Osteocyte (in vitro differentiated cells): ENCODE measurements at regions not wholly inside any gene's neighbourhood (a gene's known extent, or its start where the extent isn't known, plus 50 kb on each side); places are given as distances from the start of the nearest gene placed in this dataset.

Experiments
- DNase-seq: peaks from one replicate; pipeline ENCODE4 v3.0.0; 2021; ENCODE audit warnings: mixed read lengths; ENCODE audit not compliant: unreplicated experiment; ENCODE audit errors: extremely low spot score
- H3K27ac Mint-ChIP-seq: one replicate; pipeline ENCODE4 v1.8.0; 2021; ENCODE audit warnings: mild to moderate bottlenecking, mixed read lengths; ENCODE audit not compliant: unreplicated experiment
- H3K27me3 Mint-ChIP-seq: one replicate; pipeline ENCODE4 v1.8.0; 2021; ENCODE audit warnings: mixed read lengths; ENCODE audit not compliant: unreplicated experiment
- H3K36me3 Mint-ChIP-seq: one replicate; pipeline ENCODE4 v1.8.0; 2021; ENCODE audit warnings: mixed read lengths; ENCODE audit not compliant: unreplicated experiment
- H3K4me1 Mint-ChIP-seq: one replicate; pipeline ENCODE4 v1.8.0; 2021; ENCODE audit warnings: mixed read lengths; ENCODE audit not compliant: unreplicated experiment
- H3K4me3 Mint-ChIP-seq: one replicate; pipeline ENCODE4 v1.8.0; 2021; ENCODE audit warnings: mild to moderate bottlenecking, moderate library complexity, mixed read lengths; ENCODE audit not compliant: unreplicated experiment
- H3K9me3 Mint-ChIP-seq: one replicate; pipeline ENCODE4 v1.8.0; 2021; ENCODE audit warnings: mixed read lengths; ENCODE audit not compliant: unreplicated experiment
- TF ChIP-seq, protein P1 (sequence below): fragments of 200-600 bp; sonication (generic); IDR thresholded peaks from 2 replicates; pipeline ENCODE4 v1.5.0; 2021; ENCODE audit warnings: antibody characterized with exemption, mild to moderate bottlenecking, moderate library complexity

DNA sequence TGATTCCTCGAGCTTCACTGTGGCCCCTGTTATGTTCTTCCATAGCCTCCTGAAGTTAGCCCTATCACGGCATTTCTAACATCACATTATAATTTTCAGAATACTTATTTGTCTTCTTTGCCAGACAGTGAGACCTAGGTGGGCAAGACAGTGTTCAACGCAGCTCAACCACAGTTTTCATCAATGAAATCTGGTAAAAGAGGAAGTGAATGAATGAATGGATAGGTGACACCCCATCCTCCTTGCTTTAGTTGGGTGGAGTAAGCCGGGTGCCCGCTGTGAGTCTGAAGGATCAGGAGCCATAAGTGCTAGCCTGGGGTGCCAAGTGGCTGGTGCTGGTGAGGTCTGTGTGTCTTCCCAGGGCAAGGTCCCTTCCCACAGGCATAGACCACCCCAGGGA lies 60.2 kb upstream of the MTNR1B start:
- Mint-ChIP-seq H3K27ac (no peak overlapping the region), H3K4me3 (no peak overlapping the region)
- no peak for DNase-seq

DNA sequence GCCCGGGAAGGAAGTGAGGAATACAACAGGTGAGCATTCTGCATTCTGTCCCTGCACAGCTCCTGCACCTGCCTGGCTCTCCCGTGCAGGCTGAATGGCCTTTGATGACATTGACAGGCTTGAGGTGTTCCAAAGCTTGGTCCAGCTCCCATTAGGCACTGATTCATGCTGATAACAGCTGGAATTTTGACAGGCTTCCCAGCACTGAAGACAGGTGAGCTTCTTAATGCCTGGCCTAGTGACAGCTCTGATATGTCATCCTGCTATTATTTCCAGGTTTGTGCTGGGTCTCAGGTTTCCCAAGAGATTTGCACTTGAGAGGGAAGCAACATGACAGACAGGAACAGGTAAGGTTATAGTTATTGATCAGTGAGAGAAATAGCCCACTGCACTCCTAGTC lies 58.0 kb upstream of the MTNR1B start:
- Mint-ChIP-seq H3K27me3 (peaks cover 15% of the 10 kb centered on the region), H3K4me3 (no peak overlapping the region), H3K4me1 (no peaks in the 10 kb centered on the region), H3K27ac (no peak overlapping the region), H3K36me3 (no peaks in the 10 kb centered on the region), H3K9me3 (no peaks in the 10 kb centered on the region)
- DNase-seq = no peak
- TF ChIP-seq, protein P1, sequence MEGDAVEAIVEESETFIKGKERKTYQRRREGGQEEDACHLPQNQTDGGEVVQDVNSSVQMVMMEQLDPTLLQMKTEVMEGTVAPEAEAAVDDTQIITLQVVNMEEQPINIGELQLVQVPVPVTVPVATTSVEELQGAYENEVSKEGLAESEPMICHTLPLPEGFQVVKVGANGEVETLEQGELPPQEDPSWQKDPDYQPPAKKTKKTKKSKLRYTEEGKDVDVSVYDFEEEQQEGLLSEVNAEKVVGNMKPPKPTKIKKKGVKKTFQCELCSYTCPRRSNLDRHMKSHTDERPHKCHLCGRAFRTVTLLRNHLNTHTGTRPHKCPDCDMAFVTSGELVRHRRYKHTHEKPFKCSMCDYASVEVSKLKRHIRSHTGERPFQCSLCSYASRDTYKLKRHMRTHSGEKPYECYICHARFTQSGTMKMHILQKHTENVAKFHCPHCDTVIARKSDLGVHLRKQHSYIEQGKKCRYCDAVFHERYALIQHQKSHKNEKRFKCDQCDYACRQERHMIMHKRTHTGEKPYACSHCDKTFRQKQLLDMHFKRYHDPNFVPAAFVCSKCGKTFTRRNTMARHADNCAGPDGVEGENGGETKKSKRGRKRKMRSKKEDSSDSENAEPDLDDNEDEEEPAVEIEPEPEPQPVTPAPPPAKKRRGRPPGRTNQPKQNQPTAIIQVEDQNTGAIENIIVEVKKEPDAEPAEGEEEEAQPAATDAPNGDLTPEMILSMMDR = no peak

More for the DNA sequence above, 60.2 kb upstream of the MTNR1B start:
- H3K36me3 Mint-ChIP-seq = no peaks in the 10 kb centered on the region
- TF ChIP-seq, protein P1 = no peak
- peaks cover 15% of the 10 kb centered on the region for H3K27me3 Mint-ChIP-seq
- H3K9me3 Mint-ChIP-seq = no peaks in the 10 kb centered on the region
- H3K4me1 Mint-ChIP-seq = no peaks in the 10 kb centered on the region

DNA sequence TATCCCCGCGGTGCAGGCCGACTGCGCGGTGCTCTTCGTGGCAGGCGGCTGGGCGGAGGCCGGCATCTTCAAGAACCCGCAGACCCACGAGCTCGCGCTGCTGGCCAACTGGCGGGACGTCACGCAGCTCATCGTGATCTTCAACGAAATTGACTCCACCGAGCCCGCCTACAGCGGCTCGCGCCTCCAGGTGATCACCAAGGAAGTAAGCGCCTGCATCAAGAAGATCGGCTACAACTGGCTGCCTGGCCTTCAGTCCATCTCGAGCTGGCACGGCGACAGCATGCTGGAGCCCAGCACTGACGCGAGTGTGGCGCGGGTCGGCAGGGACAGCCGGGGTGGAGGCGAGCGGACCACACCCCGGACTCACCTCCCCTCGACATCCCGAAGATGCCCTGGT lies 53.9 kb upstream of the MTNR1B start:
- Mint-ChIP-seq H3K4me1 (no peaks in the 10 kb centered on the region), H3K27ac (no peak overlapping the region), H3K27me3 (peaks cover 38% of the 10 kb centered on the region), H3K4me3 (no peak overlapping the region), H3K36me3 (no peaks in the 10 kb centered on the region), H3K9me3 (no peaks in the 10 kb centered on the region)
- TF ChIP-seq, protein P1 = no peak
- no peak for DNase-seq

DNA sequence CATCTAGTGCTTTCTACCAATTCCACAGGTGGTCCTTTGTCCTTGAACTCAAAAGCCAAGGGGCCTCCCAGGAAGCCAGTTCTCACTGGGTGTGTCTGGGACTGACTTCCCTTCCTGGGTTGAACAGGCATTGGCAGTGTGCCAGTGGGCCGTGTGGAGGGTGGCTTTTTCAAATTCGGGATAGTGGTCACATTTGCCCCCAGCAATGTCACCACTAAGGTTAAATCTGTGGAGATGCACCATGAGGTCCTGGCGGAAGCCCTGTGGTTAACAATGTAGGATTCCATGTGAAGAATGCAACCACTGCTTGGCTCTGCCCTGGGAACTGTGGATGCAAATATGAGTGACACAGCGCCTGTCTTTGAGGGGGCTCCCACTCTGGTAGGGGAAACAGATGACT lies 53.2 kb upstream of the MTNR1B start:
- no peak for DNase-seq
- no peaks in the 10 kb centered on the region for H3K4me1 Mint-ChIP-seq
- H3K4me3 Mint-ChIP-seq = no peak overlapping the region
- H3K27me3 Mint-ChIP-seq = peaks cover 44% of the 10 kb centered on the region
- no peak overlapping the region for H3K27ac Mint-ChIP-seq
- H3K36me3 Mint-ChIP-seq = no peaks in the 10 kb centered on the region
- TF ChIP-seq, protein P1 = no peak
- H3K9me3 Mint-ChIP-seq = no peaks in the 10 kb centered on the region

DNA sequence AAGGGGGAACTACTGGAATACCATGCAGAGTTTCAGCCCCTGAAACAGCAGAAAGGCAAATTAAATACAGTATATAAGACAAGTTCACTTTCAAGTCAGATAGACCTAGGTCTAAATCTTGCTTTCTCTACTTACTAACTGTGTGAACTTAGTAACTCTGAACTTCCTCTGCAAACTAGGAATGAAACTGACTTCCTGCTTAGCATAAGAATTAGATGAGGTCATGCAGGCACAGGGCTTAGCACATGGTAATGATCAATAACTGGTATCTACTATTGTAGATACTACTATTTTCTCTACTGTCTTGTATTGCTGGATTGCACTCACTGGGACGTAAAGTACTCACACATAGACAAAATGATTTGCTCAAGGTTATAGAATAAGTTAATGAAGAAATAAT lies 51.5 kb upstream of the MTNR1B start:
- TF ChIP-seq, protein P1 = no peak
- H3K27ac Mint-ChIP-seq = no peak overlapping the region
- H3K27me3 Mint-ChIP-seq = peaks cover 50% of the 10 kb centered on the region
- no peaks in the 10 kb centered on the region for H3K9me3 Mint-ChIP-seq
- no peak overlapping the region for H3K4me3 Mint-ChIP-seq
- H3K4me1 Mint-ChIP-seq = no peaks in the 10 kb centered on the region
- no peaks in the 10 kb centered on the region for H3K36me3 Mint-ChIP-seq
- no peak for DNase-seq
